HT-29 (cell line): ENCODE measurements at regions not wholly inside any gene's neighbourhood (a gene's known extent, or its start where the extent isn't known, plus 50 kb on each side); places are given as distances from the start of the nearest gene placed in this dataset.
A peak's percentile ranks its signal among the peaks of the same experiment; 100 is the strongest.

ENCODE experiments used
- DNase-seq: peaks from one replicate; pipeline ENCODE4 v3.0.0-alpha.2; 2015; ENCODE audit warnings: low spot score

DNA sequence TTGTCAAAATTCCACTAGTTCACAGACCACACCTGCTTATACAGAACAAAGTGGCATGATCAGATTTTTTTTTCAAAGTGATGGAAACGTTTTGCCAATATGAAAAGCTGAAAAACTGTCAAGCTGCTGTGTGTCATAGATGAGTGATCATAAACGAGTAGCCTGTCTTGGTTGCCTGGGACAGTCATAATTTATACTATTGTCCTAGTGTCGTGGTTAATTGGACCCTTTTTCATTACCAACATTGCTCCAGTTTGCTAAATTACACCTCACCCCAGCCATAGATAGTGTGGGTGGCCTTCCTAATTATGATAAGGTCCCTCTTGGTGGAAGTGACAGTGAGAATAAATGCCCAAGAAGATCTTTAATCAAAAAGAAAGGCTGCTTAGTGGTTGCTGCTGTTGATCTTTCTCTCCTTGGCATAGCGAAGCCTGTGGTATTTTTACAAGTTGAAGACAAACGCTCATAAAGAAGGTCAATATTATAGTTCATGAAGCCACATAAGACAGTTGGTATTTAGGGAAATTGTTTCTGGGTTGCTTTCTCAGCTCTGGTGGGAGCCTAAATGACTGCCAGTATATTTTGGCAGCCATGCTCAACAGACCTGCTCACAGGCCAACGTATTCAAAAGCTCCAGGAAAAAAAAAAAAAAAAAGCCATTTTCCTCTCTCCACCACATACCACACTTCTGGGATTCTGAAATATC, 478.1 kb downstream of the PLA2G4A start:
- no peak for DNase-seq

DNA sequence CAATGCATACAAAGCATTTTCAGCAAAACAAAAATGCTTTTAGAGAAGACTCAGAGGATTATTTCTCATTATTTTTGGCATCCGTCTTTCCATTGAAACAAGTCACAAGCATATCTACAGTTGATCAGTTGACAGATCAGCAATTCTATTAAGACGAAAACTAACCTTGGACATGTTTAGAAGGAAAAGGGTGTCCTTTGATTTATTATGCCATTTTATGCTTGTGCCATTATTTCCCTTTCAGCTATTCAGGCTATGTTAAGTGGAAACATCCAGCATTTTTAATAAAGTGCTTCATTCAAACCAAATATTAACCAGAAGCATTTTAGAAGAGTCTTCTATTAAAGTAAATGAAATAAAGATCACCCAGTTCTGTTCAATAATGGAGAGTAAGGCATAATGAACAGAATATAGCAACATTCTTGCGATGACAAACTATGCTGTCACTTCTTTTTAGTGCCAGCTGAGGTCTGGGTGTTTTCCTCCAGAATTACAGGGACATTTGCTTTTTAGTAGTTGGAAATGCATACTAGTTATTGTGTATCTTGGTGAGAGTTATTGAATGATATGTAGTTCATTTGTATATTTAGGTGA, 481.4 kb downstream of the PLA2G4A start:
- DNase-seq: no peak

GRCh38 chr1:187313115-187313514, 484.4 kb downstream of the PLA2G4A start:
- no peak for DNase-seq

GRCh38 chr1:187326557-187326956, 497.8 kb downstream of the PLA2G4A start:
- no peak for DNase-seq

- DNase-seq: no peak
Measured at GRCh38 chr1:187336441-187337168, 507.9 kb downstream of the PLA2G4A start.

DNA sequence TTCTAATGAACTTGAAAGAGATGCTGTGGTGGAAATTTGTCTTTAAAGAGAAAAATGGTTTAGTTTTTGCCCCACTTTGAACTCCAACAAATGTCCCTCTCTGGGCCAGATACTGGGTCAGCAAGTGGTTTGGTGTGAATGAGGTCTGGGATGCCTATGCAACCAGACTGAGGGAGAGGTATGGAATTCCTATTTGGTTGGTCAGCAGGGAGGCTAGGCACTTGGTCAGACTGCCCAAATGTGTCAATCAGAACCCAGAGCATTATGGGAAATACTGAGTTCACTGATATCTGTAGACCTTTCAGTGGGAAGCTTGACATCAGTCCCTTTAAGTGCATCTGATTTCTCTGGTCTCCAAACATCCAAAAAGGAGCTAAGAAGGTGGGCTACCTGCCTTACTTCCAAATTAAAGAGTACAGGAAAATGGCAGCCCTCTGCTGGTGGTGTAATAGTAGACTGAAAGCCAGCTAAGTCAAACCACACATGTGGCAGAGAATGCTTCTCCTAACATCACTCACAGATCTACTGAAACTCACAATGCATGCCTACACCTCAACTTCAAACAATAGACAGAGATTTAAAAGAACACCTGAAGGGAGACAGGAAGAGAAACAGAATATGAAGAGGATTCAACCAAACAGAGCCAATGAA, 510.1 kb downstream of the PLA2G4A start:
- DNase-seq: no peak

DNA sequence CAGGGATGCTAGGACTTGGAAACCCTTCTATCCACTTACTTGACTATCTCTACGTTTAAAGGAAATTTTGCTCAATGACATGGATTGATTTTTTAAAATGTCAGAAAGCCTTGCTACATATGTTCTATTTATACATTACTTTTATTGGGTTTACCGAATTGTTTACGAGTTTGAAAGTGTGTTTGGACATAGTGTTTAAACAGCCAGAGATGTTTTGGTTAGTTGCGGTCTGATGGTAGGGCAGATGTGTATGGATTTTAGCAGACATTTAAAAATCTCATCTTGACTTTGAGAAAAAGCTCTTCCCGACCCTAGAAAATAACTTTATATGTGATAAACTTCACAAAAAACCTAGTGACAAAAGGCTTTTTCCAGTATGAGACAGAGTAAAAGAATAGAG, 513.7 kb downstream of the PLA2G4A start:
- DNase-seq: no peak

GRCh38 chr1:187374082-187374481, 545.3 kb downstream of the PLA2G4A start:
- DNase-seq: no peak

DNA sequence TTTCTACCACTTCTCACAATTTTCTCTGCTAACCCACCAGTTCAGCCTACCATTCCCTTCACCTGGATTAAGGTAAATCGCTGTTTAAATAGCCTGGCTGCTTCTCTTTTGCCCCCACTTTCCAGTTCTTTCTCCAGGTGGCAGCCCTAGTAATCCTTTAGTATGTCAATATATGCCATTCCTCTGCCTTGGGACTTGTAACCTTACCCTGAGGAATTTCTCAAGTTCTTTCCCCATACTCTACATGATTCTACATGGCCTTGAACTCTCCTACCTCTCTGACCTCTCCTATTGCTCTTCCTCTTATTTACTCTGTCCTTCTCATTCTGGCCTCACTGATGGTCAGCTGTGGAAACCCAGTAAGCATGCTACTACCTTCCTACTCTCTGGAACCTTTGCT, 546.0 kb downstream of the PLA2G4A start:
- DNase-seq: no peak

DNA sequence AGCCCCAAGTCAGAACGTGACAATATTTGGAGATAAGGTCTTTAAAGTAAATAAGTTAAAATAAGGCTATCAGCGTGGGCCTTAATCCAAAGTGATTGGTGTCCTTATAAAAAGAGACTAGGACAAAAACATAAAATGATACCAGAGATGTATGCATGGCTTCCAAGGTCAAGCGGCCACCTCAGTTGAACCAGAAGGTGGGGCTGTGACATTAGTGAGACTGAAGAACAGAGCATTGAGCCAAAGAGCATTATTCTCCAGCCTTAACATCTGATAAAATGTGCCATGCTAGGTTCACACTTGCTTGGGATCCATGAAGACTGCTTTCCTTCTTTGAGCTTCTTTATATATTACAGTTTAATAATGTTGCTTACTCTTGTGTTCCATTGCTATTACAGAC, 554.6 kb downstream of the PLA2G4A start:
- peak; percentile 12 for DNase-seq

DNA sequence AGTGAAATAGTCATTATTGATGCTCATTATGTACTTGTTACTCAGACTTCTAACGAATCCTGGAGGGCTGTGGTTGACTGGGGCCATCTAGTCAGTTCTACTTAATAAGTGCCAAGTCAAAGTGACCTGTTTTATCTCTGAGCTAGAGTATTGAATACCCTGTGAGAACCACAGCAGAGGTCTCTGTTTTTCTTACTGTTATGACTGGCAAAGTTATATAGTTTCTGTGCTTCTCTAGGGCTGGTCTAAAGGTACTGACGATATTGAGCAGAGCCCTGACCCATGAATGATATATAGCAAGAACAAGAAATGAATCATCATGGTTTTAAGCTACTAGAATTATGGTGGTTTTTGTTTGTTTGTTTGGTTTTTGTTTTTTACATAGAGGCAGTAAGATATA, 555.8 kb downstream of the PLA2G4A start:
- DNase-seq: no peak

- no peak for DNase-seq
Measured at GRCh38 chr1:187390215-187390818, 561.6 kb downstream of the PLA2G4A start.

- DNase-seq: no peak
Measured at GRCh38 chr1:187396226-187396625, 567.5 kb downstream of the PLA2G4A start.

DNA sequence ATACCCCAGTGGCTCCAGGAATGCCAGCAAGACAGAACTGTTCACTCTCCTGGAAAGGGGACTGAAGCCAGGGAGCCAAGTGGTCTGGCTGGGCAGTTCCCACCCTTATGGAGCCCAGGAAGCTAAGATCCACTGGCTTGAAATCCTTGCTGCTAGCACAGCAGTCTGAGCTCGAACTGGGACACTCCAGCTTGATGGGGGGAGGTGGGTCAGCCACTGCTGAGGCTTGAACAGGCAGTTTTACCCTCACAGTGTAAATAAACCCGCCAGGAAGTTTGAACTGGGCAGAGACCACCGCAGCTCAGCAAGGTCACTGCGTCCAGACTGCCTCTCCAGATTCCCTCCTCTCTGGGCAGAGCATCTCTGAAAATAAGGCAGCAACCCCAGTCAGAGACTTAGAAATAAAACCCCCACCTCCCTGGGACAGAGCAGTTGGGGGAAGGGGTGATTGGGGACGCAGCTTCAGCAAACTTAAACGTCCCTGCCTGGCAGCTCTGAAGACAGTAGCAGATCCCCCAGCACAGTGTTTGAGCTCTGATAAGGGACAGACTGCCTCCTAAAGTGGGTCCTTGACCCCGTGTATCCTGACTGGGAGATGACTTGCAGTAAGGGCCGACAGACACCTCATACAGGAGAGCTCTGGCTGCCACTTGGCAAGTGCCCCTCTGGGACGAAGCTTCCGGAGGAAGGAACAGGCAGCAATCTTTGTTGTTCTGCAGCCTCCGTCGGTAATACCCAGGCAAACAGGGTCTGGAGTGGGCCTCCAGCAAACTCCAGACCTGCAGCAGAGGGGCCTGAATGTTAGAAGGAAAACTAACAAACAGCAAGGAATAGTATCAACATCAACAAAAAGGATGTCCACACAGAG, 568.4 kb downstream of the PLA2G4A start:
- no peak for DNase-seq

- no peak for DNase-seq
Measured at GRCh38 chr1:187408212-187409004, 579.7 kb downstream of the PLA2G4A start.

GRCh38 chr1:187409341-187409740, 580.6 kb downstream of the PLA2G4A start:
- no peak for DNase-seq

- DNase-seq: no peak
Measured at GRCh38 chr1:187411118-187411517, 582.4 kb downstream of the PLA2G4A start.

DNA sequence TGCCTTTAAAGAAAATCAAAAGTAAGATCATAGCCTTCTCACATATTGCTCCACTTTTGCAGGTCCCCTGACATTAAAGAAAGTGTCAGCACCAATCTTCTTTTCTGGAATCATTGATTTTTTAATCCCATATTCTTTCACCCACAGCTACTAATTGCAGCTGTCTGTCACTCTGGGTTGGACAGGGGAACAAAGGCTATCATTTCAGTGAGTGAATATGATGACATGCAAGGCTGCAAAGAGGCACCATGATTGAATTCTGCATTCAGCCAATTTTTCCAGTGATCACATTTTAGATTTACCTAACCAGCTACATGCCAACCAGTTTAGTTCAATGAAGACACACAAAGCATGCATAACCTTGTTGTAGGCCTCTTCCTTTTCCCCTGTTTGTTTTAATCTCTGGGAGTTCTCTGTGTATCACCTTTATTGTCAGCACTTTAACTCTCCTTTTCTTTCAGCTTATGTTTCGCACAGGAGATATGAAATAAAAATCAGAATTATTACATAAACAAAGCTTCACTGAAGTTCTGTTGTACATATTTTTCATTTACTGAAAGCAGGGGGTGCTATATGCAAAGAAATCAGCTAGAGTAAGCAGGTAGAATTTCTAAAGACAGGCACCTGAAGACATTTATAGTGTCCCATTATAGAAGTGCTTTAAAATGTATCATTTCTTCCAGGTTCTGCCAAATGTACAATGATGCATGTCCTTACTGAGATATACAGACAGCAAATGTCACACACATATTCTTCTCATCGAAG, 584.8 kb downstream of the PLA2G4A start:
- DNase-seq: peak; percentile 14

DNA sequence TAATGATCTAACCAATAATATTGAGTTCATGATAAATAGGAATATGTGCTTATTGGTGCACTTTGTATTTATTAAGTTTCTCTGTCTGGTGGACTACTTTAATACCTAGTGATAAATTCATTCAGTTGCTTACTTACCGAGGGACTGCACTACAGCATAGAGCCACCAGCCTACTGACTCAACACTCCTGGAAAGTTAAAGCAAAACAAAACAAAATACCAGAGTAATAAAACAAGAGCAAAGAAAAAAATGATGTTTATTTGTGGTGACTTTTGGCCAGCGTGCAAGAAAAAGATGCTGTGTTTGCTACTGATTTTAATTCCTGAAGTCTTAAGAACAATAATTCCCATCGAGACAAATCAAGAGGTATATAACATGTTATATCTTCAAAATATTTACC, 586.3 kb downstream of the PLA2G4A start:
- DNase-seq: no peak
